Fibroblast of the aortic adventitia (primary cell): ENCODE measurements at regions not wholly inside any gene's neighbourhood (a gene's known extent, or its start where the extent isn't known, plus 50 kb on each side); places are given as distances from the start of the nearest gene placed in this dataset.
"Not testable (repeated sequence)": the region's sequence is repeated elsewhere in the genome, so short reads cannot be mapped to it uniquely, and the experiment has no call there.

Experiments
- DNase-seq: peaks from one replicate; pipeline ENCODE4 v3.0.0-alpha.2; 2010; ENCODE audit warnings: low read depth
- H3K4me3 ChIP-seq: 2 replicates; pipeline ENCODE4 v1.5.1; 2011; ENCODE audit warnings: low read depth, mild to moderate bottlenecking, control low read depth, low read length, moderate library complexity
- CTCF ChIP-seq: IDR thresholded peaks from 2 replicates; pipeline ENCODE4 v1.5.1; 2011; ENCODE audit warnings: mild to moderate bottlenecking, low read length, control low read depth, inconsistent platforms; ENCODE audit not compliant: insufficient read depth

DNA sequence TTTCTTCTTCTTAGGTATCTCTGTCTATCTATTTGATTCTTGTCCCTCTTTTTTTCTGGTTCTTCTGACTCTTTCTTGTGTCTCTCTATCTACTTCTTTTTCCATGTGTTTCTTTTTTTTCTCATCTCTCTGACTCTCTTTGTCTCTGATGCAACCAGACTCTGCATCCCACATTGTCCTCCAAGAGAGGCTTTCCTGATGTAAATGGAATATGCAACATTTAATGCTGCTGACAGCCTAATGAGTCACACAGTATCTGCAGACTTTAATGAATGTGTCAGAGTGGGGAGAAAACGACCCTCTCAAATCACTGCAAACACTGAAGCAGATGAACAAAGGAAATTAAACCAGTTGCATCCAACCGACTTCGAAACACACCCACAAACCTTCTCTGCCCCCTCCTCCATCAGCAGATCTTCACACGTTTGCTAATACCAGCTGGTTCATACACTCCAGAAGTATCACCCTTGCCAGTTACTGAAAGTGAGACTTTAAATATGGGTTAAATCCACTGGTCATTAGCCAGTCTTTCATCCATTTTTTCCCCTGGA is 351.5 kb downstream of the TXNL1 start:
- H3K4me3 ChIP-seq: no peak overlapping the region
- peak; percentile 73 for DNase-seq
- TF ChIP-seq CTCF: no peak

DNA sequence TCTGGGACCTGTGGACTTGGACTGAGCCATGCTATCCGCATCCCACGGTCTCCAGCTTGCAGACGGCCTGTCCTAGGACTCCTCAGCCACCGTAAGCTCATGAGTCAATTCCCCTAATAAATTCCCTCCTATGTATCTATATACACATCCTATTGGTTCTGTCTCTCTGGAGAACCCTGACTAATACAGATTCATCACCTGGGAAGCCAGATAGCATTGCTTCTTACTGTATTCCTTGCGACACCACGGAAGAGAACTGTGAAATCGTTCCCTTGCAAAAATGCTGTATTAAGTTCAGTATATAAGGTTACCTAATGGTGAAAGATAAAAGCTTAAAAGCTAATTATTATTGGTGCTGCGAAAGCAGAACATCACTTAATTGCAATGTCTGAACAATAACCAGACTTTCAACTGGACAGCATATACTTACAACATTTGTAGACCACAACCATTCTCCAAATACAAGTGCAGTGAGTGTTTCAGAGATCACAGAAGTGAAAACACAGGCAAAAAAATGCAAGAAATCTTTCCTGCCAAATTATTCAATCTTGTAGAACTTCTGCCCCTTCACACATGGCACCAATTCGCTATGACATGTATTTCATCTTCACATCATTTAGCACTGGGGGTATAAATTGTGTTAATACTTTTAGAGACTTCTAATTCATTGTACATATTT is 352.9 kb downstream of the TXNL1 start:
- no peak for TF ChIP-seq CTCF
- DNase-seq: no peak
- no peak overlapping the region for H3K4me3 ChIP-seq

DNA sequence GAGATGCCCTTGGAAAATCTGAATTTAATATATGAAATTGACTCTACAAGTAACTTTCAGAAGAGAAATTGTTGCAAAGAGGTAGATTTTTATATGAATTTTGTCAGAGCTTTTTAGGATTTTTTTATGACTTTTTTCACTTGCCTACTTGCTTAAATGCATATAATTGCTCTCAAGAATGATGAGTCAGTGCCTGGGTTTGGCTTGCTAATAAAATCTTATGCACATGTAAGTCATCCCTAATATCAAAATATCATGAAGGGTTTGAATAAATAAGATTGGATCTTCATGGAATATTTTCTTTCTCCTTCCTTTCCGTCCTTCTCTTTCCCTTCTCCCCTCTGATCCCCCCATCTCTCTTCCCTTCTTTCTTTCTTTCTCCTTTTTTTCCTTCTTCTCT is 354.1 kb downstream of the TXNL1 start:
- no peak for TF ChIP-seq CTCF
- peak; percentile 42 for DNase-seq
- H3K4me3 ChIP-seq: no peak overlapping the region

DNA sequence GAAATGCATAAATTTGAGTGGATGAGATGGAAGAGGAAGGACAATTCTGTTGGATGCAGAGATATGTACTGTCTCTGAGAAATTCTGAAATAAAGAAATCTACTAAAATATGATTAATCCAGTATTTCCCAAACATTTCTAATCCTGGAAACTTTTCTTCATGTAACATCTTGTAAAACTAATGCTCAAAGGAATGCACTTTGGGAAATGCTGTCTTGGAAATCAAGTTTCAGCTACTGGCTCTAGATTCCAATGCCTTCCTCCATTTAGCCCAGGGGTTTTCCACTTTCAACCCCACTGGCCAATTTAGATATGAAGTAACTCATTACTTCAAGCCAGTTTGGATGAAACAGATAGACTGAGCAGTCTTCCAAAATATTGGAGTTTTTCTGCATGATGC is 355.1 kb downstream of the TXNL1 start:
- H3K4me3 ChIP-seq: no peak overlapping the region
- peak; percentile 58 for DNase-seq
- no peak for TF ChIP-seq CTCF

GRCh38 chr18:56282234-56283104 is 355.9 kb downstream of the TXNL1 start:
- no peak overlapping the region for H3K4me3 ChIP-seq
- no peak for TF ChIP-seq CTCF
- no peak for DNase-seq

DNA sequence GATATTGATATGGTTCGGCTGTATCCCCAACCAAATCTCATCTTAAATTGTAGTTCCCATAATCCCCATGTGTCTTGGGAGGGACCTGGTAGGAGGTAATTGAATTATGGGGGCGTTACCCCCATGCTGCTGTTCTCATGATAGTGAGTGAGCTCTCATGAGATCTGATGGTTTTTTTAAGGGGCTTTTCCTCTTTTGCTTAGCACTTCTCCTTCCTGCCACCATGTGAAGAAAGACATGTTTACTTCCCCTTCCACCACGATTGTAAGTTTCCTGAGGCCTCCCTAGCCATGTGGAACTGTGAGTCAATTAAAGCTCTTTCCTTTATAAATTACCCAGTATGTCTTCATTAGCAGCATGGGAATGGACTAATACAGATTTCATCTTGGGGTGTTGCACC is 358.6 kb downstream of the TXNL1 start:
- H3K4me3 ChIP-seq, DNase-seq: not testable (repeated sequence)

DNA sequence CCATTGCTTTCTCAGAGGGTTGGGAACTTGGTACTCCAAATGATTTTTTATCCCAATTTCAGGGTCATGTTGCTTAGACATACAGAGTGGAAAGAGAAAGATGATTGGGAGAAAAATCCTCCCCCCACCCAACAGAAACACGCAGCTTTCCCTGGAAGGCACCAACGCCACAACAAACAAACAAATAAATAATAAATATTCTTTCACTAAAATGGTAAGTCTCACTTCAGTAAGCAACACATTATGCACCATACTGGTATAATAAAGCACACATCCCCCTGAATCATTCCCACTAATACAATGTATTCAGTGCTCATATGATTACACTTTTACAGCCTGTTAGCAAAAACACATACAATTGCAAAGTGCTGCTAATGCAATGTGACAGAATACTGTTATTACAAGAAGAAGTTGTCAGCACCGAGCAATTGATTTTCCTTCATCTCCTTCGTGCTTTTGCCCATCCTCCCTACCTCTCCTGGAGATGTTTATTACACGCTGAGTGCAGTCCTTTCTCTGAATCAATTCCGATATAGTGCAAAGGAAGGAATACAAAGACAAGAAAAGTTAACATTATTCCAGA is 359.9 kb downstream of the TXNL1 start:
- no peak overlapping the region for H3K4me3 ChIP-seq
- no peak for TF ChIP-seq CTCF
- no peak for DNase-seq
